ENCODE measurements at regions not wholly inside any gene's neighbourhood (a gene's known extent, or its start where the extent isn't known, plus 50 kb on each side); places are given as distances from the start of the nearest gene placed in this dataset.

- peaks cover 13% of the 10 kb centered on the region for H3K36me3 Mint-ChIP-seq
- TF ChIP-seq CTCF (IDR thresholded peaks at IDR 0.05; ENCODE audit: unreplicated experiment) = no peak
- H3K9me3 Mint-ChIP-seq = peaks cover 16% of the 10 kb centered on the region
These were observed 298.4 kb downstream of the USP25 start for GRCh38 chr21:16028142-16028541.

GRCh38 chr21:16028941-16029464, 299.2 kb downstream of the USP25 start:
- H3K4me3 Mint-ChIP-seq = no peak overlapping the region
- no peaks in the 10 kb centered on the region for H3K27me3 Mint-ChIP-seq (ENCODE audit: low read depth)
- peaks cover 13% of the 10 kb centered on the region for H3K9me3 Mint-ChIP-seq
- H3K4me1 Mint-ChIP-seq = peaks cover 9% of the 10 kb centered on the region
- no peak overlapping the region for H3K27ac Mint-ChIP-seq
- TF ChIP-seq CTCF (IDR thresholded peaks at IDR 0.05; ENCODE audit: unreplicated experiment) = no peak
- H3K36me3 Mint-ChIP-seq = peaks cover 9% of the 10 kb centered on the region
- no peak for DNase-seq (ENCODE audit: low spot score in 2 of 2, unreplicated experiment in 2 of 2)

More at GRCh38 chr21:16028142-16028541, 298.4 kb downstream of the USP25 start:
- H3K27ac Mint-ChIP-seq = no peak overlapping the region
- no peak overlapping the region for H3K4me3 Mint-ChIP-seq
- H3K4me1 Mint-ChIP-seq = peaks cover 12% of the 10 kb centered on the region
- no peak for DNase-seq (ENCODE audit: low spot score in 2 of 2, unreplicated experiment in 2 of 2)
- H3K27me3 Mint-ChIP-seq (ENCODE audit: low read depth) = no peaks in the 10 kb centered on the region

- no peaks in the 10 kb centered on the region for H3K9me3 Mint-ChIP-seq
- no peak for DNase-seq (ENCODE audit: low spot score in 2 of 2, unreplicated experiment in 2 of 2)
- H3K27ac Mint-ChIP-seq = no peak overlapping the region
- peaks cover 2% of the 10 kb centered on the region for H3K36me3 Mint-ChIP-seq
- H3K4me3 Mint-ChIP-seq = no peak overlapping the region
- no peaks in the 10 kb centered on the region for H3K27me3 Mint-ChIP-seq (ENCODE audit: low read depth)
- no peak for TF ChIP-seq CTCF (IDR thresholded peaks at IDR 0.05; ENCODE audit: unreplicated experiment)
- H3K4me1 Mint-ChIP-seq = peaks cover 30% of the 10 kb centered on the region
These were observed 303.4 kb downstream of the USP25 start for GRCh38 chr21:16033193-16033592.

- no peaks in the 10 kb centered on the region for H3K27me3 Mint-ChIP-seq (ENCODE audit: low read depth)
- H3K4me1 Mint-ChIP-seq = peaks cover 27% of the 10 kb centered on the region
- TF ChIP-seq CTCF (IDR thresholded peaks at IDR 0.05; ENCODE audit: unreplicated experiment) = no peak
- peaks cover 11% of the 10 kb centered on the region for H3K36me3 Mint-ChIP-seq
- H3K27ac Mint-ChIP-seq = peak overlapping the region; percentile 54
- DNase-seq (ENCODE audit: low spot score in 2 of 2, unreplicated experiment in 2 of 2) = no peak
- H3K4me3 Mint-ChIP-seq = no peak overlapping the region
- H3K9me3 Mint-ChIP-seq = peaks cover 5% of the 10 kb centered on the region
These were observed 304.8 kb downstream of the USP25 start for GRCh38 chr21:16034446-16035190.

GRCh38 chr21:16037421-16037955, 307.7 kb downstream of the USP25 start:
- H3K4me1 Mint-ChIP-seq = peaks cover 30% of the 10 kb centered on the region
- peak overlapping the region; percentile 84 for H3K27ac Mint-ChIP-seq
- no peak for DNase-seq (ENCODE audit: low spot score in 2 of 2, unreplicated experiment in 2 of 2)
- H3K4me3 Mint-ChIP-seq = no peak overlapping the region
- peaks cover 16% of the 10 kb centered on the region for H3K36me3 Mint-ChIP-seq
- no peak for TF ChIP-seq CTCF (IDR thresholded peaks at IDR 0.05; ENCODE audit: unreplicated experiment)
- no peaks in the 10 kb centered on the region for H3K27me3 Mint-ChIP-seq (ENCODE audit: low read depth)
- H3K9me3 Mint-ChIP-seq = peaks cover 16% of the 10 kb centered on the region

Measured in mesothelial cell of epicardium (in vitro differentiated cells).